IPS DF 6.9 (cell line): ENCODE measurements at regions not wholly inside any gene's neighbourhood (a gene's known extent, or its start where the extent isn't known, plus 50 kb on each side); places are given as distances from the start of the nearest gene placed in this dataset.

ENCODE experiments used
- DNase-seq: peaks from one replicate; pipeline ENCODE4 v3.0.0-alpha.2; 2013; ENCODE audit warnings: low read depth, low spot score
- H3K27ac ChIP-seq: one replicate; pipeline ENCODE4 v1.5.1; 2013; ENCODE audit warnings: low read length, control low read depth
- H3K27me3 ChIP-seq: 2 replicates; pipeline ENCODE4 v1.6.1; 2013; ENCODE audit warnings: mild to moderate bottlenecking, low read length; ENCODE audit not compliant: control insufficient read depth, insufficient read depth
- H3K36me3 ChIP-seq: 2 replicates; pipeline ENCODE4 v1.6.1; 2013; ENCODE audit warnings: low read length; ENCODE audit not compliant: control insufficient read depth, insufficient read depth
- H3K4me1 ChIP-seq: 2 replicates; pipeline ENCODE4 v1.6.1; 2013; ENCODE audit warnings: low read length; ENCODE audit not compliant: control insufficient read depth, insufficient read depth
- H3K4me3 ChIP-seq: 2 replicates; pipeline ENCODE4 v1.5.1; 2013; ENCODE audit warnings: mild to moderate bottlenecking, low read length
- H3K9me3 ChIP-seq: 2 replicates; pipeline ENCODE4 v1.6.1; 2013; ENCODE audit warnings: low read length, inconsistent platforms; ENCODE audit not compliant: control insufficient read depth, insufficient read depth
- WGBS: extraction: QIAGEN DNeasy Blood & Tissue Kit; methylation state at CpG from one replicate; pipeline ENCODE4 v1.1.7; 2013; ENCODE audit warnings: mixed read lengths, missing lambda C conversion rate; ENCODE audit not compliant: insufficient read length, insufficient coverage; 5-methylcytosine and 5-hydroxymethylcytosine counted together

GRCh38 chr5:18181575-18181974 lies 547.3 kb downstream of the TAF11L14 start:
- H3K27ac ChIP-seq: no peak overlapping the region
- WGBS: no CpG with 5 or more reads among the region's 1 CpG
- no peaks in the 10 kb centered on the region for H3K27me3 ChIP-seq
- no peaks in the 10 kb centered on the region for H3K36me3 ChIP-seq
- no peaks in the 10 kb centered on the region for H3K4me1 ChIP-seq
- no peak for DNase-seq
- no peaks in the 10 kb centered on the region for H3K9me3 ChIP-seq
- H3K4me3 ChIP-seq: no peak overlapping the region

- no peak overlapping the region for H3K4me3 ChIP-seq
- H3K27me3 ChIP-seq: no peaks in the 10 kb centered on the region
- peaks cover 1% of the 10 kb centered on the region; the same call in 1 of the 2 replicates for H3K9me3 ChIP-seq
- no peak overlapping the region for H3K27ac ChIP-seq
- no CpG with 5 or more reads among the region's 2 CpGs for WGBS
- H3K36me3 ChIP-seq: no peaks in the 10 kb centered on the region
- DNase-seq: no peak
- no peaks in the 10 kb centered on the region for H3K4me1 ChIP-seq
Observed at GRCh38 chr5:18195910-18196309, 561.6 kb downstream of the TAF11L14 start.

DNA sequence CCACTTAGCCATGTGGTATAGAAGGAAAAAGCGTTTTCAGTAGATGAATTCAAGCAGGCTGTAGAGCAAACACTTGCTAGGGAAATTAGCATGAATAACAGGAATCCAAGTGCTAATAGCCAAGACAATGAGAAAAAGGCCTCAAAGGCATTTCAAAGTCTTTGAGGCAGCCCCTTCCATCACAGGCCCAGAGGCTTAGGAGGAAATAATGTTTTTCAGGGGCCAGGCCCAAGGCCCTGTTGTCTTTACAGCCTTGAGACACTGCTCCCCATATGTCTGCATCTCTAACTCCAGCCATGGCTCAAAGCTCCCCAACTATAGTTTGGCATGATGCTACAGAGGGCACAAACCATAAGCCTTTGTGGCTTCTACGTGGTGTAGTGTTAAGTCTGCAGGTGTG lies 563.5 kb downstream of the TAF11L14 start:
- H3K36me3 ChIP-seq: no peaks in the 10 kb centered on the region
- no CpG with 5 or more reads among the region's 2 CpGs for WGBS
- no peaks in the 10 kb centered on the region for H3K27me3 ChIP-seq
- peaks cover 1% of the 10 kb centered on the region; the same call in 1 of the 2 replicates for H3K9me3 ChIP-seq
- no peak overlapping the region for H3K4me3 ChIP-seq
- no peak overlapping the region for H3K27ac ChIP-seq
- H3K4me1 ChIP-seq: no peaks in the 10 kb centered on the region
- no peak for DNase-seq

- Histone ChIP-seq H3K9me3 (peaks cover 1% of the 10 kb centered on the region; the same call in 1 of the 2 replicates), H3K36me3 (no peaks in the 10 kb centered on the region), H3K4me1 (no peaks in the 10 kb centered on the region), H3K27me3 (no peaks in the 10 kb centered on the region), H3K4me3 (no peak overlapping the region), H3K27ac (no peak overlapping the region)
- WGBS: no CpG with 5 or more reads among the region's 2 CpGs
- no peak for DNase-seq
Observed at GRCh38 chr5:18202164-18202563, 567.9 kb downstream of the TAF11L14 start.

DNA sequence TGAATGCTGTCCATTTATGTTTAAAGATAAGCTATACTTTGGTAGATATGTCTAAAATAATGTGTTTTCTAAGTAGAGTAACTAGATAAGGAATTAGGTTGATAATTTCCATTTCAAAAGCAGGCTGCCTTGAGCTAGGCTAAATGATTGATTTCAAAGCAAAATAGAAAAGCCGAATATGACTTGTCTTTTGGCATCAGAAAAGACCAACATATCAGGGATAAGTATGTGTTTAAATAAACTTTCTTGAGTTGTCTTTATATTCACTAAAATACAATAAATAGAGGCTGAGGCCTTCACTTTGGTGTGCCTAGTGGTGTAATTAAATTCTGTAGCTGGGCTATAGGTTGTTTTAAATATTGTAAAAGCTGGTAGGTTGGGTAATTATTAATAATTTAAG lies 569.0 kb downstream of the TAF11L14 start:
- no CpG with 5 or more reads among the region's 1 CpG for WGBS
- no peak overlapping the region for H3K27ac ChIP-seq
- no peak overlapping the region for H3K4me3 ChIP-seq

DNA sequence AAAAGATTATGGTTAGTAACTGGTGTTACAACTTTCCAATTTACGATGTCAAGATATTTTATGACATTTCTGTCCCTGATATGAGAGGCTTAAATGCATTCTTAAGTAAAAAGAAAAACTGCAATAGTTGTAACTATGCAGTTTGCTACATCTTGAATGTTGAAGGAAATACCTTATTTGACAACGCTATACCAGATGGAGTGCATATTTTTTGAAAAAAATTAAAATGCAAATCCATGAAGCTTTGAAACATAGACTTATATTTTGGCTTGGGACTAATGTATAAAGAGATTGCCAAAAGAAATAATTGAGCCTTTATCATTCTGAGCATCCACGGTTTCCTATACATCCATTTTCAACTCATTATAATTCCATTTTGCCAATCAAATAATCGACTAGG lies 579.4 kb downstream of the TAF11L14 start:
- WGBS: 100% methylated on average over 1 of the region's 4 CpGs

More for the DNA sequence above, 569.0 kb downstream of the TAF11L14 start:
- Histone ChIP-seq H3K9me3 (no peaks in the 10 kb centered on the region; the same call in 1 of the 2 replicates), H3K27me3 (no peaks in the 10 kb centered on the region), H3K36me3 (no peaks in the 10 kb centered on the region), H3K4me1 (no peaks in the 10 kb centered on the region)
- DNase-seq: no peak

GRCh38 chr5:18216016-18216415 lies 581.8 kb downstream of the TAF11L14 start:
- H3K27ac ChIP-seq: no peak overlapping the region
- no CpG with 5 or more reads among the region's 1 CpG for WGBS
- H3K4me1 ChIP-seq: no peaks in the 10 kb centered on the region
- no peaks in the 10 kb centered on the region for H3K36me3 ChIP-seq
- no peaks in the 10 kb centered on the region for H3K27me3 ChIP-seq
- H3K4me3 ChIP-seq: no peak overlapping the region
- DNase-seq: no peak
- H3K9me3 ChIP-seq: no peaks in the 10 kb centered on the region

More for the DNA sequence above, 579.4 kb downstream of the TAF11L14 start:
- no peaks in the 10 kb centered on the region for H3K36me3 ChIP-seq
- no peaks in the 10 kb centered on the region for H3K27me3 ChIP-seq
- no peak overlapping the region for H3K27ac ChIP-seq
- no peaks in the 10 kb centered on the region for H3K9me3 ChIP-seq
- H3K4me1 ChIP-seq: no peaks in the 10 kb centered on the region
- no peak overlapping the region for H3K4me3 ChIP-seq
- no peak for DNase-seq

GRCh38 chr5:18216729-18217128 lies 582.5 kb downstream of the TAF11L14 start:
- Histone ChIP-seq H3K27me3 (no peaks in the 10 kb centered on the region), H3K4me1 (no peaks in the 10 kb centered on the region), H3K36me3 (no peaks in the 10 kb centered on the region), H3K27ac (no peak overlapping the region), H3K9me3 (no peaks in the 10 kb centered on the region), H3K4me3 (no peak overlapping the region)
- no CpG with 5 or more reads among the region's 3 CpGs for WGBS
- DNase-seq: no peak

DNA sequence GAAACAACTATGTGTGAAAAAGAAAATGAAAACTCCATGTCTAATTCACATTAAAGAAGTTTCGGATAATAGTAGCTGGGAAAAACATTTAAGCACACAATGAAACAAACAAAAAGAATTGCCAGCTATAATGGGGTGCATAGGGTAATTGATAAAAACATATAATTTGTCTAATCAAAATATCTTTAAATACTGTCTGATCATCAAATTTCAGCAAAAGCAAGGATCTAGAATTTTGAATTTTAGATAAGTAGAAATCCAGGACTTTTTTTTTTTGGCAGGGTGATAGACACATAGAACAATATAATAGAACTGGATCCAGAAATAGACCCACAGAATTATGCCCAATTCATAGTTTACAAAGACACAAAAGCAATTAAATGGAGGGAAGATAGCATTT lies 585.0 kb downstream of the TAF11L14 start:
- Histone ChIP-seq H3K27ac (no peak overlapping the region), H3K36me3 (no peaks in the 10 kb centered on the region), H3K9me3 (no peaks in the 10 kb centered on the region), H3K4me3 (no peak overlapping the region), H3K27me3 (no peaks in the 10 kb centered on the region), H3K4me1 (no peaks in the 10 kb centered on the region)
- WGBS: no CpG with 5 or more reads among the region's 1 CpG
- no peak for DNase-seq

DNA sequence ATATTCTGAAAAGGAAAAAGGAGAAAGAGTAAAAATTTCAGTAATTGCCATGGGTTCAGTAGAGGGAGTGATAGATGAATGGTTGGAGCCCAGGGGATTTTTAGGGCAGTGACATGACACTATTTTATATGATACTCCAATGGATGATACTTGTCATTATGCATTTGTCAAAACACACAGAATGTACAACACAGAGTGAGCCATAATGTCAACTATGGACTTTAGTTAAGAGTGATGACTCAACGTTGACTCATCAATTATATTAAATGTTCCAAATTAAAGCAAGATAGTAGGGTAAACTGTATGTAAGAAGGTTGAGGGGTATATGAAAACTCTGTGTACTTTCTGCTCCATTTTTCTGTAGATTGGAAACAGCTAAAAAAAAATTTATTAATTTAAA lies 586.4 kb downstream of the TAF11L14 start:
- H3K9me3 ChIP-seq: no peaks in the 10 kb centered on the region
- no peaks in the 10 kb centered on the region for H3K36me3 ChIP-seq
- no CpG with 5 or more reads among the region's 1 CpG for WGBS
- DNase-seq: no peak
- H3K27me3 ChIP-seq: no peaks in the 10 kb centered on the region
- H3K4me1 ChIP-seq: no peaks in the 10 kb centered on the region
- no peak overlapping the region for H3K4me3 ChIP-seq
- H3K27ac ChIP-seq: no peak overlapping the region

GRCh38 chr5:18236386-18236785 lies 602.1 kb downstream of the TAF11L14 start:
- no peaks in the 10 kb centered on the region for H3K27me3 ChIP-seq
- no peaks in the 10 kb centered on the region for H3K4me1 ChIP-seq
- DNase-seq: no peak
- no peaks in the 10 kb centered on the region for H3K9me3 ChIP-seq
- no peak overlapping the region for H3K4me3 ChIP-seq
- H3K27ac ChIP-seq: no peak overlapping the region
- no peaks in the 10 kb centered on the region for H3K36me3 ChIP-seq
